ENCODE measurements at regions not wholly inside any gene's neighbourhood (a gene's known extent, or its start where the extent isn't known, plus 50 kb on each side); places are given as distances from the start of the nearest gene placed in this dataset.

DNA sequence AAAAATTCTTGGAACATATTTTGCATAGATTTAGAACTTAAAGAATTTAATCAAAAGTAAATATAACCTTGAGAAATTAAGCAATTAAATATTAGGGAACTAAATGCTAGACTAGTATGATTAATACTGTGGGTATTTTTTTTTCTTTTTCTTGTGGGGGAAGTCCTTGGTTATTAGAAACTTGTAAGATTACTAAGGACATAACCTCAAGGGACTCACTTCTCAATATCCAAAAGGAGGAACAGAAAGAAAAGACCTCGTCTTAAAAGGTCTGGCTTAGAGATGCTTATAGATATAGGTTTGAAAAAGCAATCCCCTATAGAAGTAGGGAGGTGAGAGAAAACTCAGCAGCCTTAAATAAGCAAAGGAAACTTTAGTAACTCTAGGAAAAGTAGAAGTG, 368.5 kb downstream of the INSC start:
- no peak for TF ChIP-seq POLR2A (IDR thresholded peaks at IDR 0.05)
- TF ChIP-seq POLR2AphosphoS5 (IDR thresholded peaks at IDR 0.05), result no peak
- TF ChIP-seq, protein P1, sequence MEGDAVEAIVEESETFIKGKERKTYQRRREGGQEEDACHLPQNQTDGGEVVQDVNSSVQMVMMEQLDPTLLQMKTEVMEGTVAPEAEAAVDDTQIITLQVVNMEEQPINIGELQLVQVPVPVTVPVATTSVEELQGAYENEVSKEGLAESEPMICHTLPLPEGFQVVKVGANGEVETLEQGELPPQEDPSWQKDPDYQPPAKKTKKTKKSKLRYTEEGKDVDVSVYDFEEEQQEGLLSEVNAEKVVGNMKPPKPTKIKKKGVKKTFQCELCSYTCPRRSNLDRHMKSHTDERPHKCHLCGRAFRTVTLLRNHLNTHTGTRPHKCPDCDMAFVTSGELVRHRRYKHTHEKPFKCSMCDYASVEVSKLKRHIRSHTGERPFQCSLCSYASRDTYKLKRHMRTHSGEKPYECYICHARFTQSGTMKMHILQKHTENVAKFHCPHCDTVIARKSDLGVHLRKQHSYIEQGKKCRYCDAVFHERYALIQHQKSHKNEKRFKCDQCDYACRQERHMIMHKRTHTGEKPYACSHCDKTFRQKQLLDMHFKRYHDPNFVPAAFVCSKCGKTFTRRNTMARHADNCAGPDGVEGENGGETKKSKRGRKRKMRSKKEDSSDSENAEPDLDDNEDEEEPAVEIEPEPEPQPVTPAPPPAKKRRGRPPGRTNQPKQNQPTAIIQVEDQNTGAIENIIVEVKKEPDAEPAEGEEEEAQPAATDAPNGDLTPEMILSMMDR (IDR thresholded peaks at IDR 0.05), result no peak

Data from breast epithelium (tissue), 3 donors.